NCI-H1436 (cell line): ENCODE measurements at regions not wholly inside any gene's neighbourhood (a gene's known extent, or its start where the extent isn't known, plus 50 kb on each side); places are given as distances from the start of the nearest gene placed in this dataset.
A peak's percentile ranks its signal among the peaks of the same experiment; 100 is the strongest.

ENCODE experiments used
- DNase-seq: peaks from one replicate; lab custom pipeline; 2025; lab: John Stamatoyannopoulos, UW

- no peak for DNase-seq
Measured at GRCh38 chr7:15855525-15856109, 169.1 kb upstream of the MEOX2 start.

- DNase-seq = no peak
Measured at GRCh38 chr7:15854841-15855524, 168.5 kb upstream of the MEOX2 start.

GRCh38 chr7:15853832-15854470 is 167.5 kb upstream of the MEOX2 start:
- no peak for DNase-seq

- no peak for DNase-seq
Measured at GRCh38 chr7:15851201-15851600, 164.7 kb upstream of the MEOX2 start.

GRCh38 chr7:15848901-15849300 is 162.4 kb upstream of the MEOX2 start:
- no peak for DNase-seq

GRCh38 chr7:15848362-15848761 is 161.9 kb upstream of the MEOX2 start:
- DNase-seq = no peak

GRCh38 chr7:15845868-15846267 is 159.4 kb upstream of the MEOX2 start:
- no peak for DNase-seq

- no peak for DNase-seq
Measured at GRCh38 chr7:15845461-15845860, 159.0 kb upstream of the MEOX2 start.

GRCh38 chr7:15839416-15840100 is 153.1 kb upstream of the MEOX2 start:
- peak; percentile 2 for DNase-seq

GRCh38 chr7:15838265-15838664 is 151.8 kb upstream of the MEOX2 start:
- DNase-seq = no peak

- DNase-seq = no peak
Measured at GRCh38 chr7:15837306-15837950, 150.9 kb upstream of the MEOX2 start.

GRCh38 chr7:15836651-15837050 is 150.2 kb upstream of the MEOX2 start:
- no peak for DNase-seq

- no peak for DNase-seq
Measured at GRCh38 chr7:15836041-15836440, 149.6 kb upstream of the MEOX2 start.

GRCh38 chr7:15834446-15834845 is 148.0 kb upstream of the MEOX2 start:
- no peak for DNase-seq

GRCh38 chr7:15832996-15833395 is 146.5 kb upstream of the MEOX2 start:
- no peak for DNase-seq

GRCh38 chr7:15831606-15832005 is 145.1 kb upstream of the MEOX2 start:
- no peak for DNase-seq

- no peak for DNase-seq
Measured at GRCh38 chr7:15829691-15830090, 143.2 kb upstream of the MEOX2 start.

GRCh38 chr7:15828881-15829280 is 142.4 kb upstream of the MEOX2 start:
- DNase-seq = no peak

- no peak for DNase-seq
Measured at GRCh38 chr7:15821484-15822427, 135.3 kb upstream of the MEOX2 start.

GRCh38 chr7:15820319-15820718 is 133.8 kb upstream of the MEOX2 start:
- no peak for DNase-seq

GRCh38 chr7:15816835-15817426 is 130.4 kb upstream of the MEOX2 start:
- DNase-seq = no peak
